ENCODE measurements at regions not wholly inside any gene's neighbourhood (a gene's known extent, or its start where the extent isn't known, plus 50 kb on each side); places are given as distances from the start of the nearest gene placed in this dataset.

- H3K9me3 ChIP-seq = no peaks in the 10 kb centered on the region
- H3K36me3 ChIP-seq = no peaks in the 10 kb centered on the region
- TF ChIP-seq CTCF (IDR thresholded peaks at IDR 0.05) = no peak
- H3K4me1 ChIP-seq = no peaks in the 10 kb centered on the region
- no peak overlapping the region for H3K27ac ChIP-seq
- no peak overlapping the region for H3K4me3 ChIP-seq
- no peaks in the 10 kb centered on the region for H3K27me3 ChIP-seq (ENCODE audit: low read depth)
- DNase-seq (no peak), ATAC-seq (no peak)
- intact Hi-C loops (cut with DNase I) = no loop called here
Measured at GRCh38 chr10:9010093-9010492, 955.6 kb downstream of the GATA3 start.

DNA sequence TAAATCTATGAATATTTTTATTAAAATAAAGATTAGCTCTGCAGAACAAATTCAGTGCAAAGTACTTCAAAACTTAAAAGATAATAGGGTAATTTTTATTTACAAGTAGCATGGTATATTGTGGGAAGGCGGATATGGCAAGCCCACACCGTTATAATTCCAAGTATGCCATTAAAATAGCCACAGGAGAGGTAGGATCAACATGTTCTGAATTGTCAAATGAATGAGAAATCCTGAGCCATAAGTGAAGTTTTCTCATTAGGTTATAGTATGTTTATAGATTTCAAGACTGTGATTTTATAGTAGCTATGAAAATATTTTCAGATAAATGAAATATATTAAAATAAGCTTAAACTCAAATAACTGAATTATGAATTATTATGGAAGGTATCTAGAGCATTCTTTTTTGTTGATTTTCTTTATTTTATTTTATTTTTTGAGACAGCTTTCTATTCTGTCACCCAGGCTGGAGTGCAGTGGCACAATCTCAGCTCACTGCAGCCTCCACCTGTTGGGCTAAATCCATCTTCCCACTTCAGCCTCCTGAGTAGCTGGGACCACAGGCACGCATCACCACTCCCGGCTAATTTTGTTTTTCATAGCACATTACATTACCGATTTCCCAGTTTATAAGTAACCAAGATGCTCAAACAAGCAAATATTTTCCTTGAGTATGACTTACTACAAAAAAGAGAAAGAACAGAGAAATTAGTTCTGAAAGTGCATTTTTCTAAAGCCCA is 956.6 kb downstream of the GATA3 start:
- Histone ChIP-seq H3K27me3 (ENCODE audit: low read depth) (no peaks in the 10 kb centered on the region), H3K9me3 (no peaks in the 10 kb centered on the region), H3K36me3 (no peaks in the 10 kb centered on the region), H3K27ac (no peak overlapping the region), H3K4me3 (no peak overlapping the region), H3K4me1 (no peaks in the 10 kb centered on the region)
- no peak for DNase-seq
- intact Hi-C loops (cut with DNase I) = no loop called here
- ATAC-seq = no peak
- no peak for TF ChIP-seq CTCF (IDR thresholded peaks at IDR 0.05)

DNA sequence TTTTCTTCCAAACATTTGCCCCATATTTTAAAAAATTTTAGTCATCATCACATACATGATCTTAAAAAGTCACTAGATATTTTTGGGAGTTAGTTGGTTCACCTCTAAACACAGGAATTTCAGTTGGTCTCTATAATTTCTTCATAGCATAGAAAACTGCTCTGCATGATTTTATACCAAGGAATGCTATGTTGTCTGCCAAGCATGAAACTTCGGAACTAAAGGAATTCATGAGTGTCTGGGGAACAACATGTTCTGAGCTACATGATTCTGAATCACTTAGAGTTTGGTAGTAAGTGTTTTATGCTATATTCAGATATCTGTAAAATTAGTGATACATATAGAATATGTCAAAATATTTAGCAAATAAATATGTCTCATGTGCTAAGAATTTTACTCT is 957.8 kb downstream of the GATA3 start:
- DNase-seq (no peak), ATAC-seq (no peak)
- H3K27ac ChIP-seq = no peak overlapping the region
- no peaks in the 10 kb centered on the region for H3K36me3 ChIP-seq
- TF ChIP-seq CTCF (IDR thresholded peaks at IDR 0.05) = no peak
- H3K4me3 ChIP-seq = no peak overlapping the region
- H3K4me1 ChIP-seq = no peaks in the 10 kb centered on the region
- intact Hi-C loops (cut with DNase I) = no loop called here
- no peaks in the 10 kb centered on the region for H3K9me3 ChIP-seq
- H3K27me3 ChIP-seq (ENCODE audit: low read depth) = no peaks in the 10 kb centered on the region

DNA sequence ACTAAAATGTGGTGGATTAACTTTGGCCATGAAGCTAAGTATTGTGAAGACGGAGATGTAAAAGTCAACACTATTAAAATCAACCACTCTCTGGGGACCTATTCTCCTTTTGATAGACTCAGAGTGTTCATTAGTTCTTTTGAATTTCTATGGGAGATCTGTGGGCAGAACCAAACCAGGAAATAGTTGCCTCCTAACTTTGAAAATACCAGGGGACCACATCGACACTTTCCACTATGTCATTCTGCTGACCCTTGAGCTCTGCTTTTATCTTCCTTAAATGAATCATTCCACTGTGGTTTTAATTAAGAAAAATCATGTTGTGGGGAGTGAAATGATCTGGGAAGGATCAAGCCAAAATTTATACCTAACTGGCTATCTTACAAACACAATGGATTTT is 960.5 kb downstream of the GATA3 start:
- H3K27me3 ChIP-seq (ENCODE audit: low read depth) = no peaks in the 10 kb centered on the region
- no peak overlapping the region for H3K27ac ChIP-seq
- no peaks in the 10 kb centered on the region for H3K9me3 ChIP-seq
- H3K4me1 ChIP-seq = no peaks in the 10 kb centered on the region
- DNase-seq = no peak
- no peak for TF ChIP-seq CTCF (IDR thresholded peaks at IDR 0.05)
- no peak for ATAC-seq
- no peaks in the 10 kb centered on the region for H3K36me3 ChIP-seq
- intact Hi-C loops (cut with DNase I) = no loop called here
- H3K4me3 ChIP-seq = no peak overlapping the region

DNA sequence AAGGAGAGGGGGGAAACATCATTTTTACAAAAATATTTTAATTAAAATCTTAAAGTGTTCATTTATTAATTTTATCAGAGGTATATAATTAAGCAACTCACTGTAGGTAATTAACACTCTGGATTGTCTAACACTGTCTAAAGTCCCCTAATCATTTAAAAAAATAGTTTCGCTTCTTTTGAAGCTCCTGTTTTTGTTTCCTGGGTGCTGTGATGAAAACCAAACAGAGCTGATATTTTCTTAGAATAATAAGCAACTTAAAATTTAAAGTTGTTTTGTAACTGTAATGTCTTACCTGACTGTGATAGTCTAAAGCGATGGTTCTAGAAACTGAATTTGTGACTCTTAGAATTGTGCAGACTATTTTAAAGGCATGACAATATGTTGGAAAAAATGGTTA is 961.0 kb downstream of the GATA3 start:
- Histone ChIP-seq H3K9me3 (no peaks in the 10 kb centered on the region), H3K36me3 (no peaks in the 10 kb centered on the region), H3K4me1 (no peaks in the 10 kb centered on the region), H3K27me3 (ENCODE audit: low read depth) (no peaks in the 10 kb centered on the region), H3K4me3 (no peak overlapping the region), H3K27ac (no peak overlapping the region)
- no peak for DNase-seq
- no peak for TF ChIP-seq CTCF (IDR thresholded peaks at IDR 0.05)
- intact Hi-C loops (cut with DNase I) = no loop called here
- no peak for ATAC-seq
